ENCODE measurements at regions not wholly inside any gene's neighbourhood (a gene's known extent, or its start where the extent isn't known, plus 50 kb on each side); places are given as distances from the start of the nearest gene placed in this dataset.

- Histone ChIP-seq H3K4me3 (ENCODE audit: low read depth in 2 of 2, low read length in 2 of 2) (no peak overlapping the region), H3K4me1 (ENCODE audit: control insufficient read depth, insufficient read depth, low read length) (no peaks in the 10 kb centered on the region), H3K9me3 (ENCODE audit: control insufficient read depth, insufficient read depth, low read depth, low read length) (no peaks in the 10 kb centered on the region; the same call in 1 of the 2 replicates), H3K27me3 (ENCODE audit: control insufficient read depth, insufficient read depth, low read length) (no peaks in the 10 kb centered on the region), H3K36me3 (ENCODE audit: control insufficient read depth, insufficient read depth, low read length) (no peaks in the 10 kb centered on the region), H3K27ac (ENCODE audit: low read length) (no peak overlapping the region)
- ChIA-PET POLR2A (no interaction called here), CTCF (no interaction called here)
- TF ChIP-seq TCF7L2 (IDR thresholded peaks at IDR 0.05; ENCODE audit: low read depth, low read length) (0 out of 2 replicates have a peak, but pooled peaks have one; percentile 17), SIN3A (IDR thresholded peaks at IDR 0.05; ENCODE audit: borderline replicate concordance, insufficient read depth, low read depth, low read length) (no peak)
- BruUV-seq (replicated peaks): no TSS peak
- no peak for DNase-seq (ENCODE audit: low read depth, low spot score)
- no peak for ATAC-seq
- in situ Hi-C loops (cut with HindIII; ENCODE audit: low pct_unique_long_range_greater_than_20kb, low sequenced_read_pairs): no loop called here
- intact Hi-C loops (cut with micrococcal nuclease; ENCODE audit: unreplicated experiment): no loop called here
These were observed 1044.1 kb upstream of the ZEB2 start for GRCh38 chr2:145563741-145564615.

GRCh38 chr2:145561152-145561551 lies 1041.2 kb upstream of the ZEB2 start:
- no peak overlapping the region for H3K27ac ChIP-seq (ENCODE audit: low read length)
- POLR2A ChIA-PET: no interaction called here
- DNase-seq (ENCODE audit: low read depth, low spot score): no peak
- TF ChIP-seq CTCF (IDR thresholded peaks at IDR 0.05): no peak
- BruUV-seq (replicated peaks): no TSS peak
- no peak overlapping the region for H3K4me3 ChIP-seq (ENCODE audit: low read depth in 2 of 2, low read length in 2 of 2)
- CTCF ChIA-PET: no interaction called here
- H3K4me1 ChIP-seq (ENCODE audit: control insufficient read depth, insufficient read depth, low read length): no peaks in the 10 kb centered on the region
- H3K9me3 ChIP-seq (ENCODE audit: control insufficient read depth, insufficient read depth, low read depth, low read length): no peaks in the 10 kb centered on the region
- in situ Hi-C loops (cut with HindIII; ENCODE audit: low pct_unique_long_range_greater_than_20kb, low sequenced_read_pairs): no loop called here
- no peak for ATAC-seq
- intact Hi-C loops (cut with micrococcal nuclease; ENCODE audit: unreplicated experiment): no loop called here
- H3K27me3 ChIP-seq (ENCODE audit: control insufficient read depth, insufficient read depth, low read length): no peaks in the 10 kb centered on the region
- H3K36me3 ChIP-seq (ENCODE audit: control insufficient read depth, insufficient read depth, low read length): no peaks in the 10 kb centered on the region

GRCh38 chr2:145558617-145559350 lies 1038.9 kb upstream of the ZEB2 start:
- no peak for TF ChIP-seq REST (IDR thresholded peaks at IDR 0.05; ENCODE audit: insufficient read depth in 1 of 2, low read depth in 2 of 2, low read length in 1 of 2)
- TF ChIP-seq SIN3A (IDR thresholded peaks at IDR 0.05; ENCODE audit: borderline replicate concordance, insufficient read depth, low read depth, low read length): no peak
- TF ChIP-seq TCF7L2 (IDR thresholded peaks at IDR 0.05; ENCODE audit: low read depth, low read length): no peak
- TF ChIP-seq CTCF (IDR thresholded peaks at IDR 0.05): no peak
- TF ChIP-seq POLR2AphosphoS5 (IDR thresholded peaks at IDR 0.05; ENCODE audit: low read depth, low read length): no peak
- CTCF ChIA-PET: interaction anchor here (0.6 kb wide), 1 partner anchor 78 kb away, joined by 3 read pairs; no protein-coding TSS in a partner anchor
- no peak for ATAC-seq
- Histone ChIP-seq H3K9me3 (ENCODE audit: control insufficient read depth, insufficient read depth, low read depth, low read length) (no peaks in the 10 kb centered on the region), H3K36me3 (ENCODE audit: control insufficient read depth, insufficient read depth, low read length) (no peaks in the 10 kb centered on the region), H3K4me1 (ENCODE audit: control insufficient read depth, insufficient read depth, low read length) (no peaks in the 10 kb centered on the region), H3K27me3 (ENCODE audit: control insufficient read depth, insufficient read depth, low read length) (no peaks in the 10 kb centered on the region), H3K4me3 (ENCODE audit: low read depth in 2 of 2, low read length in 2 of 2) (no peak overlapping the region), H3K27ac (ENCODE audit: low read length) (no peak overlapping the region)
- in situ Hi-C loops (cut with HindIII; ENCODE audit: low pct_unique_long_range_greater_than_20kb, low sequenced_read_pairs): no loop called here
- no peak for DNase-seq (ENCODE audit: low read depth, low spot score)
- intact Hi-C loops (cut with micrococcal nuclease; ENCODE audit: unreplicated experiment): no loop called here
- BruUV-seq (replicated peaks): no TSS peak
- POLR2A ChIA-PET: no interaction called here
